RWPE1 (cell line): ENCODE measurements at regions not wholly inside any gene's neighbourhood (a gene's known extent, or its start where the extent isn't known, plus 50 kb on each side); places are given as distances from the start of the nearest gene placed in this dataset.

Experiments used
- CTCF ChIA-PET: fragments of 350-600 bp; sonication (Branson Sonifier 250); formaldehyde crosslinking; extraction: SDS; loops from one replicate; lab custom pipeline; 2021; lab: Yijun Ruan, JAX
- POLR2A ChIA-PET: fragments of 400-600 bp; formaldehyde crosslinking; extraction: SDS; loops from one replicate; lab custom pipeline; 2020; ENCODE audit warnings: antibody characterized with exemption; ENCODE audit not compliant: low non-redundant PET; lab: Yijun Ruan, JAX
- DNase-seq: peaks from one replicate; pipeline ENCODE4 v3.0.0; 2012; ENCODE audit warnings: low spot score
- H3K27ac ChIP-seq: fragments of 450-650 bp; 2 replicates; pipeline ENCODE4 v1.5.1; 2017
- CTCF ChIP-seq: fragments of 450-650 bp; conservative IDR thresholded peaks from 2 replicates; pipeline ENCODE4 v1.5.1; 2017; ENCODE audit warnings: low read depth, mild to moderate bottlenecking

- ChIA-PET CTCF (no interaction called here), POLR2A (no interaction called here)
- no peak for DNase-seq
- no peak for TF ChIP-seq CTCF
- H3K27ac ChIP-seq: no peak overlapping the region
Measured at GRCh38 chrX:138294951-138295350, 416.6 kb downstream of the FGF13 start.

- no peak overlapping the region for H3K27ac ChIP-seq
- ChIA-PET CTCF (interaction anchor here (0.6 kb wide), 1 partner anchor 412 kb away, joined by 3 read pairs; no protein-coding TSS in a partner anchor), POLR2A (no interaction called here)
- no peak for DNase-seq
- TF ChIP-seq CTCF: no peak
Measured at GRCh38 chrX:138298268-138298667, 413.2 kb downstream of the FGF13 start.

- H3K27ac ChIP-seq: no peak overlapping the region
- POLR2A ChIA-PET: no interaction called here
- CTCF ChIA-PET: no interaction called here
- DNase-seq: no peak
- TF ChIP-seq CTCF: no peak
Measured at GRCh38 chrX:138345801-138346200, 365.7 kb downstream of the FGF13 start.

DNA sequence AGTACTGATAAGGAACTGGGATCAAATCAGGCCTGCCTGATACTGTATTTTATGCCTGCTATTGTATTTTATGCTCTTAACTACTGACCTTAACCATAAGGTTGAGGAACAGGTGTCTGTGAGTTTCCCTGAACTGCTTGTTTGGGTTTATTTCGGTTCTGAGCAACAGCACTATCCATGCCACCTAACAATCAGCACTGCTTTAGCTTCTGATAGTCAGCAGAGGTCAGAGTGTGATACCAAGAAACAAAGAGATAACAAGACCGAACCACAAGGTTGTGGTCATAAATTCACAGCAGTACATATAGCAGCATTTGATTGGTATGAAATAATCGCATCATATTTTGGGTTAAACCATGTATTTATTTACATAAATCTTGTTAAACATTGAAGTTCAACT lies 362.2 kb downstream of the FGF13 start:
- no peak for TF ChIP-seq CTCF
- ChIA-PET POLR2A (no interaction called here), CTCF (interaction anchor here (0.6 kb wide), 1 partner anchor 12 kb away, joined by 3 read pairs; no protein-coding TSS in a partner anchor)
- H3K27ac ChIP-seq: no peak overlapping the region
- no peak for DNase-seq

DNA sequence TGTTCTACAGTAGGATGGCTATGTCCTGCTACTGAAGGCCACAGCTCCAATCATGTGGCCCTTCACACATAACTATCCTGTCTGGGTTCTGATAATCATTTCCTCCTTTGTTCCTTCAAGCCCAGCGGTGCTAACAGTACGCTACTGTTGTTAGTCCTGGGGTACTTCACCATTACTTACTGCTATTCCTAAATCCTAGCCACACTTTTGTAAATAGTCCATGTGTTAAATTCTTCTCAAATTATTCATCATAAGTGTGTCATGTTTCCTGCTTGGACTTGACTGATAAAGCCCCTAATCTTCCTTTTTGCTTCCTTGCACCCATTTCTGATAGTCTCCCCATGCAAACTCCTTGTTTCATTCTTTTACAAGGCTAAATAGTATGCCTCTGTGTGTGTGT lies 332.6 kb downstream of the FGF13 start:
- H3K27ac ChIP-seq: no peak overlapping the region
- no peak for TF ChIP-seq CTCF
- POLR2A ChIA-PET: no interaction called here
- CTCF ChIA-PET: no interaction called here
- DNase-seq: no peak

DNA sequence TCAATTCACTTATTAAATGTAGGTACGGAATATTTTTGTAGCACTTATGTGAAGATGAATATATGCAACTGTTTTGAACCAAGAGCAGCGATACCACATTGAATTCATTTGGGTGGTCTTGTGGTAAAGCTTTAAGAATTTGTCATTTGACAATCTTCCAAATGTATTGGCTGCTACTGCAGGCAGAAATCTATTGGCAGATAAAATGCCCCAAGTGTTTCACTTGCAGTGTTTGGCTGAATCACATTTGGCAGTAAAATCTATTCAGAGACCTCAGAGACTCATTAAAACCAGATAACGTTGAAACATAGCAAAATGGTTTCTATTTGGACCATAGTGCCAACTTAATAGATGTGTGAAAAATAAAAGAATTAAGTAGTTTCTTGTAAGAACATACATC lies 303.4 kb downstream of the FGF13 start:
- no peak for DNase-seq
- no peak for TF ChIP-seq CTCF
- no peak overlapping the region for H3K27ac ChIP-seq
- ChIA-PET CTCF (no interaction called here), POLR2A (no interaction called here)

- POLR2A ChIA-PET: no interaction called here
Measured at GRCh38 chrX:138411048-138411447, 300.5 kb downstream of the FGF13 start.

More at GRCh38 chrX:138411048-138411447, 300.5 kb downstream of the FGF13 start:
- no peak overlapping the region for H3K27ac ChIP-seq
- CTCF ChIA-PET: no interaction called here
- no peak for TF ChIP-seq CTCF
- no peak for DNase-seq
